ENCODE measurements at regions not wholly inside any gene's neighbourhood (a gene's known extent, or its start where the extent isn't known, plus 50 kb on each side); places are given as distances from the start of the nearest gene placed in this dataset.

DNA sequence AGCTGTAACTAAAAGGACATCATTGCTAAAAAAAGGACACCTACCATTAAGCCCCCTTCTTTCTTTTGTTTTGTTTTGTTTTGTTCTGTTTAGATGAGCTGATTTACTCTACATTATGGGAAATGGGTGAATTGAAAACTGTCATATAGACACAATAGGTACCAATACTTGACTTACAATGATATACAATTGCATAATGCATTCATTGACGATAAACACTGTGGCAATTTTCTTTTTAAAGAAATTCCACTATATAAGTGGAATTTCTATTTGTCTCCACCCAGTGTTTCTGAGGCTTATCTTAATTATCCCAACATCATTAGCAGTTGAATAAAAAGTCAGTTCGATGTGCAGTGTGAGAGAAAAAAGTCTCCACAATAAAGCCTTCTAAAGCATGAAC is 282.1 kb downstream of the BCL2 start:
- Histone ChIP-seq H3K4me3 (no peak overlapping the region), H3K9me3 (no peaks in the 10 kb centered on the region), H3K27ac (no peak overlapping the region), H3K27me3 (replicated peaks in 1 of 7) (no peaks in the 10 kb centered on the region), H3K4me1 (peaks cover 0 to 13% (median 4%) of the 10 kb centered on the region in 6 donors), H3K36me3 (no peaks in the 10 kb centered on the region)
- no peak for DNase-seq
- TF ChIP-seq POLR2AphosphoS5 (IDR thresholded peaks at IDR 0.05) (no peak), POLR2A (IDR thresholded peaks at IDR 0.05) (no peak)
- TF ChIP-seq, protein P1, sequence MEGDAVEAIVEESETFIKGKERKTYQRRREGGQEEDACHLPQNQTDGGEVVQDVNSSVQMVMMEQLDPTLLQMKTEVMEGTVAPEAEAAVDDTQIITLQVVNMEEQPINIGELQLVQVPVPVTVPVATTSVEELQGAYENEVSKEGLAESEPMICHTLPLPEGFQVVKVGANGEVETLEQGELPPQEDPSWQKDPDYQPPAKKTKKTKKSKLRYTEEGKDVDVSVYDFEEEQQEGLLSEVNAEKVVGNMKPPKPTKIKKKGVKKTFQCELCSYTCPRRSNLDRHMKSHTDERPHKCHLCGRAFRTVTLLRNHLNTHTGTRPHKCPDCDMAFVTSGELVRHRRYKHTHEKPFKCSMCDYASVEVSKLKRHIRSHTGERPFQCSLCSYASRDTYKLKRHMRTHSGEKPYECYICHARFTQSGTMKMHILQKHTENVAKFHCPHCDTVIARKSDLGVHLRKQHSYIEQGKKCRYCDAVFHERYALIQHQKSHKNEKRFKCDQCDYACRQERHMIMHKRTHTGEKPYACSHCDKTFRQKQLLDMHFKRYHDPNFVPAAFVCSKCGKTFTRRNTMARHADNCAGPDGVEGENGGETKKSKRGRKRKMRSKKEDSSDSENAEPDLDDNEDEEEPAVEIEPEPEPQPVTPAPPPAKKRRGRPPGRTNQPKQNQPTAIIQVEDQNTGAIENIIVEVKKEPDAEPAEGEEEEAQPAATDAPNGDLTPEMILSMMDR (IDR thresholded peaks at IDR 0.05 in 8 of 11, conservative IDR thresholded peaks at IDR 0.05 in 3 of 11): no peak
- intact Hi-C loops (cut with DNase I; ENCODE audit: low total_unique reads): no loop called here
- WGBS, 5 donors: 87 to 95% (median 94%) methylated on average over 2 of the region's 2 CpGs

- no peak for DNase-seq
- Histone ChIP-seq H3K4me1 (no peaks in the 10 kb centered on the region), H3K36me3 (no peaks in the 10 kb centered on the region), H3K9me3 (no peaks in the 10 kb centered on the region), H3K27me3 (replicated peaks in 1 of 7) (no peaks in the 10 kb centered on the region), H3K4me3 (no peak overlapping the region), H3K27ac (no peak overlapping the region)
- intact Hi-C loops (cut with DNase I; ENCODE audit: low total_unique reads): no loop called here
- TF ChIP-seq POLR2AphosphoS5 (IDR thresholded peaks at IDR 0.05) (no peak), POLR2A (IDR thresholded peaks at IDR 0.05) (no peak)
- TF ChIP-seq, protein P1 (IDR thresholded peaks at IDR 0.05 in 8 of 11, conservative IDR thresholded peaks at IDR 0.05 in 3 of 11): no peak
- WGBS, 5 donors: 58 to 88% (median 79%) methylated on average over 1 of the region's 1 CpG
Observed at GRCh38 chr18:63031375-63031774, 288.2 kb downstream of the BCL2 start.

All from spleen (tissue), 11 donors.